ENCODE measurements at regions not wholly inside any gene's neighbourhood (a gene's known extent, or its start where the extent isn't known, plus 50 kb on each side); places are given as distances from the start of the nearest gene placed in this dataset.
"Not testable (repeated sequence)": the region's sequence is repeated elsewhere in the genome, so short reads cannot be mapped to it uniquely, and the experiment has no call there.

DNA sequence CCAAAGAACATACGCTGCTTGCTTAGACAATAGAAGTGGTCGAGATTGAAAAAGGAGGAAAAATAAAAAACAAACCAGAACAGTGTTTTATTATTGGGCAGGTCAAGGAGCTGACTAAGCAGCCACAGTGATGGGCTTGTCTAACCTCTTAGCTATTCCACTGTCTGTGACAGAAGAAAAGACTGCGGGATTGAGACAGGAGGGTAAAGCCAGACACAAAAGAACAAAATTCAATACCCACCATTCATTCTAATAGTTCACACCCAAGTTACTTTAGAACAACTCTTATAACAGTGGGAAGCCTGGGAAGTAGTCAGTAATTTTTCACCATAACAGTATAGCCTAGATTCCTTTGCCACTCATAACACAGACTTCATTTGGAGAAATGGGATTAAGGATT lies 435.4 kb downstream of the MFSD1 start:
- no peak for FAIRE-seq

DNA sequence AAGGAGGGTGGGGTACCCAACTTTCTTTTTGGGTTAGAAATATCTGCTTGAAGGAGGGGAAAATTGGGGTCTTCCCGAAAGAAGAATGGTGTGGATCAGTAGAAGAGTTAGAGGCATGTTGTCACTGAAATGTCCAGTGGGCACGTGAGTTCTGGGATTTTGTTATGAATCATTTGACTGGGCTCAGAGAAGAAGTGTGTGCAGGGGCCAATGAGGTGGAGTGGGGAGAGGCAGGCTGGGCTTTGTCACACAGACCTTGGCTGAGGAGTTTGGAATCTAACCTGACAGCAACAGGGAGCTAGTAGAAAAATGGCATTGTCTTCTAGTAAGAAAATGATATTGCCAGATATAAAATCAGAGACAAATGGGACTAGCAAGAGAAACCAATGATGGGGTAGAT lies 436.8 kb downstream of the MFSD1 start:
- no peak for FAIRE-seq

DNA sequence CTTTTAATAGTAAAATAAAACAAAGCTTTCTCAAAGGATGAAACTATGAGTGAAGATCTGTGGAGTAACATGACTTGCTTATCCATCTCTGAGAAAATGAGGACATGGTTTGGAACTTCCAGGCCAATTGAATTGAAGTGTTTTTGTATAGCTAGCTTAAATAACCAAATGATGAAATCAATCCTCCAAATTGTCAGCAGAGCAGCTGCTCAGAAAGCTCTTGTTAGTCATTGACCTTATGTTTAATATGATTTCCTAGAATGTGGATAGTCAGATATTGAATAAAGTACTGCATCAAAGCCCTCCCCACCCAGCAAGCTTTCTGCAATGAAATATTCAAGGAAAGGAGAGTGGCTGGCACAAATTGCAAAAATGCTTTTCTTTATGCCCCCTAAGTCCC lies 437.2 kb downstream of the MFSD1 start:
- no peak for FAIRE-seq

DNA sequence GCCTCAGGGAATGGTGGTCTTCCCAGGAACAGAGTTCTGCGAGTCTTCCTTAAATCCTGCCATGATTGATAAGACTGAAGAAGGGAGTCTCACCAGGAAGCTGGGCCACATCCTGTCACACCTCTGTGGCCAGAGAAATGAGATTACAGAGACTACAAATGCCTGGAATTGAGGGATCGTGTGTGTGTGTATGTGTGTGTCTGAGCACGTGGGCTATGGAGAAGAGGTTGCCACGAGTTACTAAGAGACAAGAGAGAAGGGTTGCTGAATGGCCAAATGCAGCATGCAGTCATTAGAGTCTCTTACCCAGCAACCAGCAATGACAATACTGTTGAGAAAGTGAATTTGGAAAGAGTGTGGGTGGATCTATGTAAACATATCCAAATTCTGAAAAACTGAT lies 443.1 kb downstream of the MFSD1 start:
- no peak for FAIRE-seq

DNA sequence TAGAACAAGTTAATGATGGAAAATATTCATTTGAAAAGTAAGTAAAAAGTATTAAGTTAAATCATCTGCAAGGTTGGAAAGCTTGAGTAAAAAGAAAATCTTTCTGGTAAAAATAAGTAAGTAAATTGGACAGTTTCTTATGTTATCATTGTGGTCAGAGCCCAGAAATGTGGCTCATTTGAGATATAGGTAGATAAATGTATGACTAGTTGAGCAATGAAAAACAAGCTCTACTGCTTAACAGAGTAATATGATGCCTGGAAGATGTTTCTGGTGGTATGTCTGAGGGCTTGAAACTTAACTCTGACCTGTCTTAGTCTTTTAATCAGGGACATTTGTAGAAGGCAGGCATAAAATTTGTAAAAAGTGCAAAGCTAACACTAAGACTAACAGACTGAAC lies 444.0 kb downstream of the MFSD1 start:
- no peak for FAIRE-seq

DNA sequence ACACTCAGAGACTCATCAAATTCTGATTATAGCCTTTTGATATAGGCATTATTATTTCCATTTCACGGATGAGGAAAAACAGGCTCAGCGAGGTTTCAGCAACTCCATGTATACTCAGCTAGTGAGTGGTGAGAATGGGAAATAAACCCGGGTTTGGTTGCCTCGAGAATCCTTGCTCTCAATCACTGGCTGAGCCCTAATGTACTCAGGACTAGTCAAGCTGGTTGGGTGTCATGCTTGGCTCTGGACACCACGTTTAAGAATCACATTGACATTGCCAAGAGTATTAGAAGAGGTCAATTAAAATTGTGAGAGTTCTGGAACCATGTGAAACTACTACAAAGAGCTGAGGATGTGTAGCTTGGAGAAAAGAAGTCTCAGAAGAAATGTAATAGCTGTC lies 444.5 kb downstream of the MFSD1 start:
- FAIRE-seq, result no peak

DNA sequence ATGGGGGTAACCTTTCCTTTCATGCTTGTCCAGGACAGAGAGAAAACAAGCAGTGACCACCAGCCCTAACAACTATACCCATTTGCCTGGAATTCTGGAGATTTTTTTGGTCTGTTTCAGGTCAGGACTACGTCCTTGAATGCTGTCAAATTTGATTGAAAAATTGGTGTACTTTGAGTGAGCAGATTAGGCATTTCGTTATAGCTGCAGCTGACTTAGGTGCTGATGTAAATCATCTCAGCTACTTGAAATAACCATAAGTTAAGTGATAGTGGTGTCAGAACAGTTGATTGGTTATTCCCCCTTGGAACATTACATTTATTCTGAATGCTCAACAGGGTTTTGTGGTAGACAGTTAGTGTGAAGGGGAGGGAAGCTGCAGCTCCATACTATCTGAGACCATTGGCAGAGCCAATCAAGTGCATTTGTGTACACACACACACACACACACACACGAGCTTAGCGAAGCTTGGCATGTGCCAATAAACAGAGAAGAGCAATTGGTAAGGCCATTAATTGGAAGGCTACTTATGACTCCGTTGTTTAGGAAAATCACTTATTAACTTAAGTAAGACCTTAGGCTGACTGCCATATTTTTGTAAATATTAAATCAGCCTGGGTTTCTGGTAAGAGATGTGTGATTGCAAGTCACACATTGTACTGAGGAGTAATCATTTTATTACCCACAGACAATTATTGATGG lies 447.8 kb downstream of the MFSD1 start:
- FAIRE-seq, result no peak

DNA sequence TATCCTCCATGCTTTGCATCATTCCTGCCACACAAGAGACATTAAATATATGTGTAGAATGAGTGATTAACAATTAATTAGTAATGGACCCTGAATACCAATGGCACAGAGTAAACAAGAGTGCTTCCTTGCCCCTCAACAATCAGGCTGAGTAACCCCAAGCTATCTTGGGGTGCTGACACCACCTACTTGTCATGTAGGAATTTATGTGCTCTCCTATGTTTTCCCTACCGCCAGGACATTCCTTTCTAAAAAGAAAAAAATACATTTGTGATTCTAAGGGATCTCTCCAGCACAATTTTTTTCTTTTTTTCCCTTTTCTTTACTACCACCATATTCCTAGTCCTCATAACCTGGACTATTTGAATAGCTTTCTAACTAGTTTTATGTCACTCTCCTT lies 449.1 kb downstream of the MFSD1 start:
- no peak for FAIRE-seq

DNA sequence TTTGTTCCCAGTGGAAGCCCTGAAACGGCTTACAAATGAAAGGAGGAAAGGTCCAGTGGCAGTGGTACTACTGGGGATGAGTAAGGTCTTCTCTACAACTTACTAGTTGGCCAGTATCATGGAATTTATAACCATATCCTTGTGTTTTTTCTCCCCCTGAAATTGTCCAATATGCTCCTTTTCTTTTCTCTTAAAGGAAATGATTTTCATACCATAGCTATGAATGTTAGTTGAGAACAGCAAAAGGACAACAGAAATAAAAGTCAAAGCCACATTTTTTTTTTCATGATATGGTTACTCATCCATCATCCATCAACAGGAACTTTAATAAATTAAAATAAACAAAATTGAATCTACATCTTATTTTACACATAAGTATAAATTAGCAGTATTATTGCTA lies 450.4 kb downstream of the MFSD1 start:
- no peak for FAIRE-seq

DNA sequence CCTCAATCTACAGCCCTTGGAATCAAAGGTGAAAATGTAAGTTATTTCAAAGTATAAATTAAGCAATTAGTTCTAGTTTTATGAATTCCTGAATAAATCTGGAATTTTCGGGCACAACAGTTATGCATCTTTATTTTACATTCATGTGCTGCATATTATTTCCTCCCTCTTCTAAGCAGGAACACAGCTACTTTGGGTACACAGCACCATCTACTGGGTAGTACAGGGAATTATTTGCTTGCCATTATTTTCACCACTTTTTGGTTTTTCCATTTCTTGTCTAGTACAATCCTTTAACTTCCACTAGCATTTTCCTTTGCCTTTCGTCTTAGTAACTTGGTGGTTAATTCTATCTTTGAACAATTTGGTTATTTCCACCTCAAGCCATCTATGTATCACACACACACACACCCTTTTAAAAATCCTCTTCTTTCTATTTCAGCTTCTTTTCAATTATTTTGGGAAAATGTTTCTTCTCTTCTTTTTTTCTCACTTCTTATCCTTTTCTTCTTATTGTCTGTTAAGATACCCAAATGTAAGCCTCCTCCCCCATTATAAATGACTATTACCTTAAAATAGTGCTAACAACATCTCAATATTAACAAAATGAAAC lies 451.0 kb downstream of the MFSD1 start:
- FAIRE-seq, result no peak

DNA sequence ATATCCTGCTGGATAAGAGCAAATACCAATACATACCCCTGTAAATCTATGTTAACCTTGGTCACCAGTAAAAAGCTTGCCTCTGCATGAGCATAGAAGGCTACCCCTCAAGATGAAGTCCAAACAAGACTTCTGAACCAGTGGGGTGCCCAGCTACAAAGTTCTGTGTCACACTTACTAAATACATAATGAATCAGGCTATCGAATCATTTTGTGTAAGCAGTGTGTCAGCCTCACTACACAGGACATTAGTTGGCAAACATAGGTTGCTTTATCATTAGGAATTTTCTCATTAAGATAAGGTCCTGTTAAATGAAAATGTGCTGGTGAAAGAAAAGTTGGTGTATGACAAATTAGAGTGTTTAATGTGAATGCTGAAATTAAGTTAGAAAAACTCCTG lies 452.0 kb downstream of the MFSD1 start:
- no peak for FAIRE-seq

DNA sequence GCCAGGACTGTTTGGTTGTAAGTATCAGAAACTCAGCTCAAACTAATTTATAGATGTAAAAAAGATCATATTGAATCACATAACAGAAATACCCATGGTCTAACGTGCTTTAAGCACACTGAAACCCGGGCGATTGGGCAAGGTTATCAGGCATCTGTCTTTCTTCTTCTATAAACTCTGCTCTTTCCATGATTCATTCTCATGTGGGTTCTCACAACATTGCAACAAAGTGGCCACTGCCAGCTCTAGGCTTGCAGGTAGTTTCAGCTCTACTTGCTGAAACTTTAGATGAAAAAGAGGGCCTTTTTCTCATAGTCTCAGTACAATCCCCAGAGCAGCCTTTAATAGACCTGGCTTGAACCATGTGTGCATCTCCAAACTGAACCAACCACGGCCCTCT lies 456.1 kb downstream of the MFSD1 start:
- FAIRE-seq, result no peak

DNA sequence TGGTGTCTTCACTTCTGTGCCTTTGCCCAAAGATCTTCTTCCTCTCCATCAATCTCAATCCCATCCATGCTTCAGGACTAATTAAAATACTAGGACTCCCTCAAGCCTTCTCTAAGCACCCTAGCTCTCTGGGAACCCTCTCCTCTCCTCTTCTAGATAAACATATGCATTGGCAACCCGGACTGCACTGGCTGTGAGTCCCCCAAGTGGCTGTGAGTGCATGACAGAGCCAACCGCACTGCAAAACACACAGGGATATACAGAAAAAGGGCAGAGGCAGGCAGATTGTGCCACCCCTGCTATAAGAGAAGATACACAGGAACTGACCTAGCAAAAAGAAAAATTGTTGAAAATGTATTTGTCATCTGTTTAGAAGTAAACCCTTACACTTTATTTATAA lies 457.1 kb downstream of the MFSD1 start:
- no peak for FAIRE-seq

DNA sequence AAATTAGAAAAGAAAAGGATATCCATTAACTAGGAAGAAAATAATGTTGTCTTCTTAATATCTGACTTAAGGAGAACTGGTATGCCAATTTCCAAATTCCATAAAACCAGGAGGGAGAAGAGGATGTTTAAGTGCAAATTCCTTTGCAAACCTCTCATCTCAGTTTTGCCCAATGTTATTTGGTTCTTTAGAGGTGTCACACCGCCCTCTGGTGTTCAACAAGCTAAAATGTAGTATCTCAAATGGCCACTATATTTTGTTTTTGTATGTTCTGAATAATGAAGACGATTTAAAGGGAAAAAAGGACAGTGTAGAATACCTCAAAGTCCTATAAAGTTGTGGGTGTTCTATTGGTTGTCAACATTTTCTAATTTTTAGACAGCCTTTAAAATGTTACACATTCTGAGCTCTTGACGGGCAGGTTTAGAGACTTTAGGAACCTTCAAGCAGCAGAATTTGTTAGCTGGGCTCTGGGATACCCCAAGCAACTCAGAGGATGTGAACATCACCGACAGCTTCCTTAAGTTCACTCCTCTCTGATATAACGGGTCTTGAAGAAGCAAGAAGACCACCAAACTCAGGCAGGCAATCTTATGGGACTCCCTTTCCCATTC lies 458.3 kb downstream of the MFSD1 start:
- peak; percentile 75 for FAIRE-seq

DNA sequence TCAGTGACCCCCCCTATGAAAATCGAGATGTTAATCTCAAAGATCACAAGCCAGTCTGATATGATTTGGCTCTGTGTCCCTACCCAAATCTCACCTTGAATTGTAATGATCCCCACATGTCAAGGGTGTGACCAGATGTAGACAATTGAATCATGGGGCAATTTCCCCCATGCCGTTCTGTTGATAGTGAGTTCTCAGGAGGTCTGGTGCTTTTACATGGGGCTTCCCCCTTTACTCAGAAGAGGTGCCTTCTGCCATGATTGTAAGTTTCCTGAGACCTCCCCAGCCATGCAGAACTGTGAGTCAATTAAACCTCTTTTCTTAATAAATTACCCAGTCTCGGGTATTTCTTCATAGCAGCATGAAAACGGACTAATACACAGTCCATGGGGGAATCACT lies 459.5 kb downstream of the MFSD1 start:
- not testable (repeated sequence) for FAIRE-seq

DNA sequence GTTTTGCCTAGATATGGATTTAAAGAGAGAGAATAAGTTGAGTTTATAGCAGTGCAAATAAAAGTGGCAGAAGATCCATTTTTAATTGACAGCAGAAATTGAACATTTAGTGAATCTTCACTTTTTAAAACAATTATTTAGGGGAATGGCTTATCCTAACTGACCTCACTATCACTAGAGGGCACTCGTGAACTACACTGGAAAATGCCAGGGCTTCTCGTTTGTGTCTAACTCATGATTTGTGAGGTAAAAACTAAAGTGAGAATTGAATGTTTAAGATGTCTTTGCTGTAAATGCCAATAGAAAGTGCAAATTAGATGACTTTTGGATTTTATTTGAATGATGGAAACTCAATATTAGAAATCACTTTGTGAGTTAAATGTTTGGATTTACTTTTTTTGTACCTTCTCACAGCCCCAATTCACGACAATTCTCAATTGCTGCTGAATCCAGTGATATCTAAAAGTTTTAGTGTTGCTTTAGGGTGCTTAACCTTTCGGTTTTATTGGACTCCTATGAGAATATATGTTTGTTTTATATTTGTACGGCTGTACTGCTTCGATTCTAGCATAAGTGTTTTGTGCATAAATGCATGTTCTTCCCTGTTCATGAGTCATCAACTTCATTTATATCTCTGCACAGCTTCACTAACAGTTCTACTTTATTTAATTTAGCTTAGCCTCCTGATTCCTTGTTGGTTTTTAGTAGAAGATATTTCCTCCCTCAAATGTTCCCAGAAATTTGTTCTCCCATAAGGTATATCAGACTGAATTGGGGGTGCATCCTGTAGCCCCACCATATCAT lies 462.1 kb downstream of the MFSD1 start:
- no peak for FAIRE-seq

DNA sequence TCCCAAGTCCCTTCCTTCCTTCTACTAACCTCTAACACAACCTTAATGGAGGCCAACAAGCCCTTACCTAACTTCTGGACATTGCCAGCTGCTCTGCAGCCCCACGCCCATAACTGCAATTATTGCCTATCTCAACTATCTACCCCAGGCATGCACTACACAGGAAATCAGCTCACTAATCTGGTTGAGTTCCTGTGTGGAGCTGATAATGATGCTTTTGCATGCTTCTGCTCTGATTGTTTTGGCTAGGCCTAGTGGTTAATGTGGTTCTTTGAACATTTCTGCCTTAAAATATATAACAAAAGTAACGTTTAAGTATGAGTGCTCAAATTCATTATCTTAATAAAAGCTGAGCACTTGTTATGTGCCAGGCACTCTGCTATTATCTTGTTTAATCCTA lies 463.9 kb downstream of the MFSD1 start:
- FAIRE-seq, result no peak

DNA sequence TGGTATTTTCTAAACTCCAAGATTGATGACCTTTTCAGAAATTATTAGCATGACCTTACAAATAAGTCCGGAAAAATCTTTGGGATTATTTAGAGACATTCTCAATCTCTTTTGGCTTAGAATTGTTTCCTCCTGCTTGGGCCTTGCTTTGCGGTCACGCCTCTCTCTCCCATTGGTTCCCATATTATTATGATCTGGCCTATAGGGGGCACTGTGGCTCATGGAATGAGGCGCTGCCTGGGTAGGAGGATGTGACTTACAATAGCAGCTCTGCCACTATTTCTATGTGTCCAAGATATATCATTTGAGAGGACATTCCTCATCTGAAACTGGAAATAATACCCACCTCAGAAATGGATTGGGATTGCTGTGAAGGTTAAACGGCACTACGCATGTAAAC lies 464.9 kb downstream of the MFSD1 start:
- no peak for FAIRE-seq

DNA sequence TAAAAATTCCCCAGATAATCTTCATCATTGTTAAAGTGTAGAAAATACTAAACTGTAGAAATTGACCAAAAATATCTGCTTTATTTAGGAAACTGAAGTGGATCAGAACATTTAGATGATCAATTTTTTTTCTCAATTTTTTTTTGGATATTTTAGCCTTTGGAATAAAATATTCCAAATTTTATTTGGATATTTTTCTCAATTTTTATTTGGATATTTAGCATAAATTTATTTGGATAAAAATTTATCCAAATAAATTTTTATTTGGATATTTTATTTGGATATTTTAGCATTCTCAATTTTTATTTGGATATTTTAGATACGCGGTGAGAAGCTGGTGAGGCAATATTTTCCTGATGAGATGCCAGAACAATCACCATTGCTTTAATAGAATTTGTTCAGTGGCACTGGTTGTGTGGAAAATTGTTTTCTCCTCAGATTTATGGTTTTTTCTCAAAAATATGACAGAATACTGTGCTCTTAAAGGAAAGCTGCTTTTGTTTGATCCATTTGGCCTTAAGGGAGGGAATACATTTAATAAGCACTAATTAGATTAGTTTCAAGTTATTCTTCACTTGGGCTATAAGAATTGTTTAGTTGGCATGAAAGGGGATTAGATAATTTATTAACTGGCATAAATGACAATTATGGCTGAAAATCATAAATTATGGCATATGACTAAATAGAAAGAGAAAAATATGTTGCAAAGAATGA lies 470.1 kb downstream of the MFSD1 start:
- no peak for FAIRE-seq

DNA sequence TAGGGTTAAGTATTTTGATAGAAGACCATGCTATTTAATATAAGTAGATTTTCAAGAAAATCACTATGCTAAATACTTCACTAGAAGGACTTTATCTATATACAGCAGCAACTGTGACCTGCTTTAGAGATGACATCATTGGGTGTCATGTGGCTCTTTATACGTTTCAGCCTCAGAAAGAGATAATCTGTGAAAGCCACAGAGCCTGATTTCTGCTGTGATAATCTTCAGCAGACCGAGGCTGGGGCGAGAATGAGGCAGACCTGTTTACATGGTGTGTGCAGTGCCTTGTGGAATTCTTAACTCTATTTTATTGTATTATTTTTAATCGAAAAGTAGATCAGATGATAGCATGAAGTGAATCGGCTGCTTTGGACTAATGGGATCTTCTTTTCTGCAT lies 471.2 kb downstream of the MFSD1 start:
- FAIRE-seq, result no peak

DNA sequence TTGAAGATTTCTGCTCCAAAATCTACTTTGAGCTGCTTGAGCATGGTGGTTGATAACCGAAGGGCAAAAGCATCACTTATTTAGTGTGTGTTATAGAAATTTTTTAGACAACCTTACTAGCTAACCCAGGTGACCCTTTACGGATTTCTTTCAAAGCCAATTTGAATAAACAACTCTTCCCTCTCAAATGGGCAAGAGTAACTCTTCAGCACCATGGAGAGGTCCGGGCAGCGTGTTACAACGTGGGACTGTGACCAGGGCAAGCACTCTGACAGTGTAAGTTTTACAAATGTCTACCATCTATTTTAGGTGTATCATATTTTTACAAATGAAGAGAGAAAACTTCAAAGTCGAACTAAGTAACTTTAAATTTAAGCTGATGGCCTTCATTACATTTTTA lies 471.8 kb downstream of the MFSD1 start:
- FAIRE-seq, result no peak

DNA sequence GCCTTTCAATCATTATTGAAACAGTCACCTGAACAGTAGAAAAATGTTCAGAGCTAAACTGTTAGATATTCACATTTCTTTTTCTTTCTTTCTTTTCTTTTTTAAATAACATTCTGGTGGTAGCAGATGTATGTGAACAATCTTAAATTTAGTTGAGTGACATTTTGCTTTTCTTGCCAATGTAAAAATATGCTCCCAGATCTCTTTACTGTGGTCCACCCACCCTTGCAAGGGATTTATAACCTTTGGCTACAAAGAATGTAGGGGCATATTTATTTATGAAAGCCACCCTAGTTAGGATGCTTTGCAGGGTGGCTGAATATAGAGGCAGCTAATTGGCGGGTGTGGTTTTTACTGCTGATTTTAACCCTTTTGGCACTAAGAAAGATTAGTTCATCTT lies 473.9 kb downstream of the MFSD1 start:
- FAIRE-seq, result no peak

DNA sequence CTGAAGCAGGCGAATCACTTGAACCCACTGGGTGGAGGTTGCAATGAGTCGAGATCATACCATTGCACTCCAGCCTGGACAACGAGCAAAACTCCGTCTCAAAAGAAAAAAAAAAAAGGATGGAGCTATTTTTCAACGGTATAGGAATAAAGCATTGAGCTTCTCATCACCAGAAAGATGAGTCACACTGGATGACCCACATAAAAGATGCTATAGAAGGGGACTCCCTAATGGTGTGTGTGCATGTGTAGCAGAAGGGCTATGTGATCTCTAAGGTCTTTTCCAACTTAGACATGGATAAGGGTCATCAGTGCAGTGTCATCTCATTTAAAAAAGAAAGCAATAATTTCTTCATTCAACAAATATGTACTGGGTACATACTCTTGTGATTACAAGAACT lies 476.0 kb downstream of the MFSD1 start:
- no peak for FAIRE-seq
